ENCODE measurements at regions not wholly inside any gene's neighbourhood (a gene's known extent, or its start where the extent isn't known, plus 50 kb on each side); places are given as distances from the start of the nearest gene placed in this dataset.
"Not testable (repeated sequence)": the region's sequence is repeated elsewhere in the genome, so short reads cannot be mapped to it uniquely, and the experiment has no call there.

DNA sequence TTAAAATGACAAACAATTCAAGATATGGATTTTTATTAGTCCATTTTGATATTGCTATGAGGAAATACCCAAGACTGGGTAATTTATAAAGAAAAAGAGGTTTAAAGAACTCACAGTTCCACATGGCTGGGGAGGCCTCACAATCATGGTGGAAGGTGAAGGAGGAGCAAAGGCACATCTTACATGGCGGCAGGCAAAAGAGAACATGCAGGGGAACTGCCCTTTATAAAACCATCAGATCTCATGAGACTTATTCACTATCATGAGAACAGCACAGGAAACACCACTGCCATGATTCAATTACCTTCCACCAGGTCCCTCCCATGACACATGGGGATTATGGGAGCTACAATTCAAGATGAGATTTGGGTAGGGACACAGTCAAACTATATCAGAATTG is 69.8 kb downstream of the FASLG start:
- TF ChIP-seq CTCF (IDR thresholded peaks at IDR 0.05; ENCODE audit: poor library complexity); EZH2 (IDR thresholded peaks at IDR 0.05; ENCODE audit: borderline replicate concordance); EZH2phosphoT487 (IDR thresholded peaks at IDR 0.05; ENCODE audit: low read depth, severe bottlenecking, unreplicated experiment): not testable (repeated sequence)
